Activated T-helper 9 cell treated with anti-CD3 and anti-CD28 coated beads, Interleukin-2, amount 50 U/mL, for 16 hours (primary cell): ENCODE measurements at regions not wholly inside any gene's neighbourhood (a gene's known extent, or its start where the extent isn't known, plus 50 kb on each side); places are given as distances from the start of the nearest gene placed in this dataset.

Source experiments
- DNase-seq: peaks from one replicate; pipeline ENCODE4 v3.0.0-alpha.2; 2020; ENCODE audit warnings: low read depth

DNA sequence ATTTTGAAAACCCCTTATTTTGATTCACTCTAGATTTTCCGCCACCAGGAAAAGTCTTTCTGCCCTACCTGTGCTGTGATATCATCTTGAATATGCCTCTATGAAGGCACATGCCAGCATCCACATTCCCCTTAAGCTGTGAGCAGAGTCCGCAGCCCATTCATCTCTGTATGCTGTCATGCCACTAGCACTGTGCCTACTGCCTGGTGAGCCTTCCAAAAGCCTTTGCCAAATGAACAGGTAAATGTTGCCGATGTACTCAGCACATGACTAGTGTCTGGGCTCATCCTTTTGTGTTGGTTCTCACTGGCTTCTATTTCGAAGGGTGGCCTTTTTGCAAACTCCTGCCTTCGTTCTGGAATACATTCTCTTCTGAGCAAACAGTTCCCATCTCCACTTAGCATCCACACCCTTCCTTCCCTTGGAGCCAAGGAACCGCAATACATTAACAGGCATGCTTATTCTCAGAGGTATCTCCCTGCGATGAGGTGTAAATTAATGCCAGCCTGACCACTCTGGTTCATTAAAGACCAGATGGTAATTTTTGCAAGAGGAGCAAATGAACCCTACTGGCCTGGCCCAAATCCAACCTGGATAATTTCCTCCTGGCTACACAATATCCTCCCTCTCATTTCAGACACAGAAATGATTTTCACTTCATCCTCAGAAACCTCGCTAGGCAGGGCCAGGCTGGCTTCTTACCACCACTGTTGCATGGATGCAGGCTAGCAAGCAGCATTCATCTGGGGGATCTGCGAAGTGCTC is 339.7 kb upstream of the NFE2L3 start:
- DNase-seq, result no peak

GRCh38 chr7:25813381-25813780 is 338.6 kb upstream of the NFE2L3 start:
- no peak for DNase-seq

- DNase-seq, result no peak
Observed at GRCh38 chr7:25815711-25816110, 336.3 kb upstream of the NFE2L3 start.

DNA sequence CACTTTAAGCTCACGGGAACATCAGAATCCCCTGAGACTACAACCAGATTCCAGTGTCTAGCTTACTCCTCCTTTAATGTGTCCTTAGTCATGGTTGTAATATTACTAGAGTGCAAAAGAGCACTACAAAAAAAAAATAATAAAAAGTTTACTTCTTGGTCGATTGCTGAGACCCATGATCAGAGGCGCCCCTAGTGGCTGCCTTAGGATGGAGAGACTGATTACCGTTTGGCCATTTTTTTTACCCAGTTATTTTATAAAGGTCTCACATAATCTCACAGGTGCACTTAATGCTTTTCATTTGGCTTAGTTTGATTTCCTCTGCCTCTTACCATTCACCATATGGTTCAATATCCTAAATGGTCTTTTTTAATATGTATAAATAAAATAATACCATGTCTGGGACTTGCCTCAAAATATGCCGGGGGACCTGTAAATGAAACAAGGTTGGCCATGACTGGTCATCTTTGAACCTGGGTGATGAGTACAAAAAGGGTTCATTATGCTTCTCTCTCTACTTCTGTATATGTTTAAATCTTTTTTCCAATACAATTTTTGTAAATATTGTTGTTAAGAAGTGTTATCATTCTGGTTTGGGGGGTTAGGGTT is 331.5 kb upstream of the NFE2L3 start:
- DNase-seq, result no peak

DNA sequence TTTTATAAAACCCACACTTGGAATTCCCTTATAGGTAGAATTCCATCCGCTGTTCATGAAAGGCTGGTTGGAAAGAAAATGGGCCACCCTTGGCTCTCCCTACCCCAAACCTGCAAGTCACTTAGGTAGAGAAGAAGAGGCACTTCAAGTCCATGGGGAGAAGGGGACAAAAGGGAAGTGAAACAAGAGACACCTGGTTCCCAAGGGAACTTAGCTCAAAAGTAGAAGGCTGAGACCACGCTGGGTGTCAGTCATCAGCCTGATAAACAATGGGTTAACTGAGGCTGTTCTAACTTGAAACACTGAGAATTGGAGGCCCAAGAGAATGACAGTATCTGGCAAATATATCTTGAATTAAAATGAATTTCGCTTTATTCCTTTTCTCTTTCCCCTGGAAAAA is 330.8 kb upstream of the NFE2L3 start:
- no peak for DNase-seq

GRCh38 chr7:25822823-25823222 is 329.2 kb upstream of the NFE2L3 start:
- DNase-seq, result no peak

DNA sequence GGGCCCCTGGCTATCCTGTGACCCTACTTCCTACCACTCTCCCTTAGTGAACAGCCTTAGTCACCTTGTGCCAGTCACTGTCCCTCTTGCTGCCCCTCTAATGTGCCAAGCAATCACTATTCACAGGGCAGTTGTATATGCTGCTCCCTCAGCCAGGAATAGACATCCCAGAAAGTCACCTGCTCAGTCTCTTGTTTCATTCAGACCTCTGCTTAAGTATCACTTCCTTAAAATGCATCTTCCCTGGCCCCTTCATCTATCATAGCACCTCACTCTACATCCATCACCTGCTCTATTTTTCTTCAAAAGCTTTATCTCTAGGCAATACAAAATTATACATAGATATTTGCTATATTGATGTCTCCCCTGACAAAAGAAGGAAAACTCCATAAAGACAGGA is 328.4 kb upstream of the NFE2L3 start:
- DNase-seq, result no peak

DNA sequence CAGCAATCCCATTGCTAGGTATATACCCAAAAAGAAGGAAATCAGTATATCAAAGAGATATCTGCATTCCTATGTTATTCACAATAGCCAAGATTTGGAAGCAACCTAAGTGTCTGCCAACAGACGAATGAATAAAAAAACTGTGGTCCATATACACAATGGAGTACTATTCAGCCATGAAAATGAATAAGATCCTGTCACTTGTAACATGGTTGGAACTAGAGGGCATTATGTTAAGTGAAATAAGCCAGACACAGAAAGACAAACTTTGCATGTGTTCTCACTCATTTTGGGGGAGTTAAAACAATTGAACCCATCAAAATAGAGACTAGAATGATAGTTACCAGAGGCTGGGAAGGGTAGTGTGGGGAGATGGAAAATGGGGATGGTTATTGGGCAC is 323.5 kb upstream of the NFE2L3 start:
- DNase-seq, result no peak

GRCh38 chr7:25829663-25830062 is 322.3 kb upstream of the NFE2L3 start:
- DNase-seq, result no peak

DNA sequence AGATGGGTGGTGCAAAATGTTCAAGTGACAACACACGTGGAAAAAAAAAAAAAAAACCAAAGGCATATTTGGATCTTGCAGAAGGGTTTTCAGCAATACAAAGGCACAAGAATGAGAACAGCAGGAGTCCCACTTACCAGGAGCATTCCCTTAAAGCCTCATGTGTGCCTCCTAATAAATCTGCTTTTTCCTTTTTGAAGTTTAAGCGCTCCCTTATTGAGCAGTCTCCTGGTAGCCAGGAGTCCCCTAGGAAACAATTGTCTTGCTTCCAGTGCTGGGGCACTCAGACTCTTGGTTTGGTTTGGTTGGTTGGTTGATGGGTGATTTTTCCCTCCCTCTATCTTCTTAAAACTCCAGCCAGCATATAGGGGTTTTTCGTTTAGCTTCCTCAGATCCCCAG is 321.8 kb upstream of the NFE2L3 start:
- DNase-seq, result no peak

DNA sequence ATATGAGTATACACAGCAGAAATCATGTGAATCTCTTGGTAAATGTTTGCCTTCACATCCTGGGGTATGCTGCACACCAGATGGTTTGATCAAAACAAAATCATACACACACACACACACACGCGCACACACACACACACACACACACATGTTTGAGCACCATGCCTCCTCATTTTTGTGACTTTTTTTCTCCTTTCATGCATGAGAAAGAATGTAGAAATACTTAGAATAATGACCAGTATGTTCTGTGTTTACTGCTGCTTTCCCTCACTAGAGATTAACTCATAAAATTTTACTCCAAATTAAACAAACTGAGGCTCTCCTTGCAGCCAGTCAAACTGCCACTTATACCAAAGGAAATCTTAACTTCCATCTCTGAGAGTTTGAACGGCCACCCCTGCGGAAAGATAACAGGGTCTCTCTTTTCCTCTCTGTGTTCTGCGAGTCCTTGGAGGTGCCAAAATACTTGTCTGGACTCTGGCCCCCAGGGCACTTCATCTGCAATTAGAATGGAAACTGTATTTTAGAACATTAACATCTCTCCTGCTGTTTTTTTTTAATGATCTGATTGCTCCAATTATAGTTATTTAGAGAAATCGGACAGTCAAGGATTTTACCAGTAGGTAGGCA is 320.8 kb upstream of the NFE2L3 start:
- DNase-seq, result no peak

- no peak for DNase-seq
Observed at GRCh38 chr7:25831831-25832411, 320.1 kb upstream of the NFE2L3 start.

DNA sequence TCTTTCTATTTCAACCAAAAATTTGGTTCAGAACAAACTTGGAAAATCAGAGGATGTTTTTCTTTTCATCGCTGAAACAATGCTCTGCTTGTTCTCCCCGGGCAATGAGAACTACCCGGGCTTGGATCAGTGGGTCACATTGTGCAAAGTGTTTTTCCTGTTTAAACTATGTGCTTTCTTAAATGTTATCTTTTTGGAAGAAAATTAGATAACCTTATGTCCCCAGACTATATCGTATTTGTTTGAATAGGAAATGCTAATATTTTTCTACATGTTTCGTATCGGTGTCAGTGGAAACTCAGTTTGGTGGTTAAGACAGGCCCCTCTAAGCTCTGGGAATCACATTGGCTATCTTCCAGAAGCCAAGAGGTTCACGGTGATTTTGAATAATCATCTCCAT is 319.5 kb upstream of the NFE2L3 start:
- DNase-seq, result no peak

- DNase-seq, result no peak
Observed at GRCh38 chr7:25832929-25833328, 319.1 kb upstream of the NFE2L3 start.

DNA sequence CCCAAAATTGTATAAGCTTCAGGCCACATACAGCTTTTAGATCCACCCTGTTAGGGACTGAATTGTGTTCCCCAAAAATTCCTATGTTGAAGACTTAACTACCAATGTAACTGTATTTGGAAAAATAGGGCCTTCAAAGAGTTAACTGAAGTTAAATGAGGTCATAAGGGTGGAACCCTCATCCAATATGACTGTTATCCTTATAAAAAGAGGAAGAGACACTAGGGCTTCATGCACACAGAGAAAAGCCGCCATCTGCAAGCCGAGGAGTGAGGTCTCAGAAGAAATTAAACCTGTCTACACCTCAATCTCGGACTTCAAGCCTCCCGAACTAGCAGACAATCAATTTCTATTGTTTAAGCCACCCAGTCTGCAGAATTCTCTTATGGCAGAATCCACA is 317.9 kb upstream of the NFE2L3 start:
- DNase-seq, result no peak

DNA sequence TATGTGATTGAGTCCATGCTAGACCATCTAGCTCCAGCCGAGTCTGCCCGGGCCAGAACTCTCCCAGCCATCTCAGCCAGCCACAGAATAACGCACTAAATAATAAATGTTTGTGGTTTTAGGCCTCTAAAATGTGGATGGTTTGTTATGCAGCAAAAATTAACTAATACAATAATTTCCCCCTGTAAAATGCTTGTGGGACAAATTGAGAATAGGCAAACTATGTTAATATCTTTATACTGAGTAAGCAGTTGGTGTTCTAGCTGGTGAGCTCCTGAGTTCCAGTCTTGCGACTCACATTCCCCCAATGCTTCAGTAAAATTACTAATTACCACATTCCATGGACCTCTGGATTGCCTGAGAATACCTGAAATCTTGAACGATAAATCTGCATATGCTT is 316.8 kb upstream of the NFE2L3 start:
- DNase-seq, result no peak

DNA sequence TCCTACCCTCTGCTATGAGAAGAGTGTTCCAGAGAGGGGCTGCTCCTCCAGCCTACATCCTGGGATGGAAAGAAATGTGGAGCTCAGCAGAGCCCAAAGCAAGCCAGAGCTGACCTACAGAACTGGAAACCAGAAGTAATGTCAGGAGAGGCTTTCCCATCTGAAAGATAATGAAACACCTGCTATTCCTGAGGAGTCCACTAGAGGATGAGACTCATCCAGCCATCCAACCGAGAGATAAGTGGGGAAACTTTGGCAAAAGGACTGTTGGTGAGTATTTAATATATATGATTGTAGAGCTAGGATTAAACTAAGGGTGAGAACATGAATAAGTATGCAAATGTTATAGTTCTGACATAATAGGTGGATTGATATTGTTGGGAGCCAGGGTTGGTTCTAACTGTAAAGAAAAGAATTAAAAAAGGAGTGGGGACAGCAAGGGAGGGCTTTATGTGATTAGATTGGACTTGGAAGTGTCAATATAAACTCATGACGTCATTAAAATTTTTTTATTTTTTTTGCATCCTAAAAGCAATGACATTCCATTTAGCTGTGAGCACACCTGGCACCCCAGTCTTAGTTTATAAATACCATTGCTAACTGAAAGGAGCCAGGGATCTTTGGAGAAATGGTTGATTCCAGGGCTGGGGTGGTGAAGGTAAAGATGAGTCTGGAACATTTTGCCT is 312.8 kb upstream of the NFE2L3 start:
- no peak for DNase-seq

DNA sequence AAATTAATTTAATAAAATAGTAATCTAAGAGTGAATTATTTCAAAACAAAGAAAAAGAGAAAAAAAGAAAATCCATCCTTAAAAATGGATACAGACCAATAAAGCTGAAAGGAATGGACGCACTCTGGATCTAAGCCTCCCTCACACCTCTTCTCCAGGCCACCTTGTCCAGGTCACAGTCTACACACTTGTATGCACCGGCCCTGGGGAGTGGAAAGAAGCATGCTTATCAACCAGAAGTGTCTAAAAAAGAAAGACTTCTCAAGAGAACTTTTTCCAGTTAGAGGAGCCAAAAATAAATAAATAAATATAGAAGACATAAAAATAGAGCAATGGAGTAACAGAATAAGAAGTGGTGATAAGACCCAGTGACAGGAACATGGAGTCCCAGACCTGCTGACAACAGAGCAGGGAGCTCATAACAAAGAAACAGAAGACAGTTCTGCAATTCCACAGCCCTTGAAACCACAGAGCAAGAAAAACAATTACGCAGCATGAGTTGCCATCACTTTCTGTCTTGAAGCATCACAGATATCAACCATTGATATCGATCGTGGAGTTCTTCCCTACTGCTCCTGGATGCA is 311.7 kb upstream of the NFE2L3 start:
- no peak for DNase-seq

- no peak for DNase-seq
Observed at GRCh38 chr7:25841575-25841974, 310.4 kb upstream of the NFE2L3 start.

- no peak for DNase-seq
Observed at GRCh38 chr7:25842201-25842733, 309.7 kb upstream of the NFE2L3 start.

GRCh38 chr7:25843467-25843866 is 308.5 kb upstream of the NFE2L3 start:
- no peak for DNase-seq
